Astrocyte of the hippocampus (primary cell): ENCODE measurements at regions not wholly inside any gene's neighbourhood (a gene's known extent, or its start where the extent isn't known, plus 50 kb on each side); places are given as distances from the start of the nearest gene placed in this dataset.
"Not testable (repeated sequence)": the region's sequence is repeated elsewhere in the genome, so short reads cannot be mapped to it uniquely, and the experiment has no call there.

Experiments used
- DNase-seq: peaks from one replicate; pipeline ENCODE4 v3.0.0; 2011; ENCODE audit warnings: low read depth, low spot score

DNA sequence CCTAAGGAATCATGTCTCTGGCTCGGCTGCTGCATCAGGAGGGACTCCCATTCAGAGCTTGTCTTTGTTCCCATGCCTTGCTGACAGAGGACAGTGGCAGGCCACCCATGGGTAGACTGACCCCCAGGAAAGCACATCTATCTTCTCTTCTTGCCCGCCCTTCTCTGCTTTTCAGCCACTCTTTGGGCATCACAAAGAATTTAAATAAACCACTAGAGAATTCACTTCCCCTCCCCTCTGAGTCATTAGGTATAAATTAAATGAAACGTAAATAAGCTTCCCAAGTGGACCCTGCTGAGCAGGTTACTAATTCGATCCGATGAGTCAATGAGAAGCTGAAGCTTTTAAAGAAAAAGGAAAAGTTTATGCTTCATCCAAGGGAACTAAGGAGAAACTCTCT is 97.0 kb downstream of the DRD1 start:
- peak; percentile 76 for DNase-seq

GRCh38 chr5:175344331-175345195 is 99.4 kb downstream of the DRD1 start:
- peak; percentile 78 for DNase-seq

GRCh38 chr5:175343308-175343707 is 100.7 kb downstream of the DRD1 start:
- DNase-seq: peak; percentile 63

GRCh38 chr5:175340180-175340579 is 103.8 kb downstream of the DRD1 start:
- DNase-seq: no peak

DNA sequence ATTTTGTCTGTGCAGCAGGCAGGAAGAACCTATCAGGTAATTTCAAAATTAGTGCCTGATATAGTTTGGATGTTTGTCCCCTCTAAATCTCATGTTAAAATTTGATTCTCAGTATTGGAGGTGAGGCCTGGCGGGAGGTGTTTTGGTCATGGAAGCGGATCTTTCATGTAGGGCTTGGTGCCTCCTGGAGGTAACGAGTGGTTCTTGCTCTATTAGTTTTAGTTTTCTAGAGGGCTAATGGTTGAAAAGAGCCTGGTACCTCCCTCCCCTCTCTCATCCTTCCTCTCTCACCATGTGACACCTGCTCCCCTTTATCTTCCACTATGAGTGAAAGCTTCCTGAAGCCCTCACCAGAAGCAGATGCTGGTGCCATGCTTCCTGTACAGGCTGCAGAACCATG is 106.3 kb downstream of the DRD1 start:
- no peak for DNase-seq

DNA sequence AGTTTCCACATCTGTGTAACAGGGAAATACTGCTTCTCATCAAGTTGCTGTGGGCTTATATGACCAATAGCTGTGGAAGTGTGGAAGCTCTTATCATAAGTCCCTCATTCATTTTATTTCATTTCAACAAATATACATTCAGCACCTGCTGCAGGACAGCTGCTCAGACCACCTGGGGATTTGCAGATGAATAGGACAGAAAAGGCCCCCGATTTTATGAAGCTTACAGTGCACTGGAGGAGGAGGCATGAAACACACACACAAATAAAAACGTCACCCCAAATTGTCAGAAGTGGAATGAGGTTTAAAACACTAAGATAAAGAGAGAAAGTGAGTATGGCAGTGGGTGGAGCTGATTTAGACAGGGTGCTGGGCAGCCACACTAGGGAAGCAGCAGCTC is 107.2 kb downstream of the DRD1 start:
- no peak for DNase-seq

DNA sequence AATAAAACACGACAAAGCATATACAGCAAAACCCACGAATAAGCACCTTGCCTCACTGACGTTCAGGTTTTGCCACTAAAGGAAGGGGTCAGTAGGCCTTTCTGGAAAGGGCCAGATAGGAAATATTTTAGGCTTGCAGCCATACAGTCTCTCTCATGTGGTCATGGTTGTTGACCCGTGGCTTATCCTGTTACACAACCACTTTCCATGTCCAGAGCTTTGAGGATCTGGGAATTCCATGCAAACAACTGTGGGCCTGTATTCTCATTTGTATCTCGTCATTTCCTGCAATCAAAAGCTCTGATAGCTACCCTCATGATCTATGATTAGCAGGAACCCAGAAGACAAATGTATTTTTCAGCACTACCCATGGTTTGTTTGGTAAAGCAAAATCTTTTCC is 108.3 kb downstream of the DRD1 start:
- DNase-seq: no peak

- not testable (repeated sequence) for DNase-seq
Observed at GRCh38 chr5:175331173-175332036, 112.6 kb downstream of the DRD1 start.

GRCh38 chr5:175329976-175330375 is 114.0 kb downstream of the DRD1 start:
- no peak for DNase-seq

- DNase-seq: no peak
Observed at GRCh38 chr5:175328687-175329086, 115.3 kb downstream of the DRD1 start.

DNA sequence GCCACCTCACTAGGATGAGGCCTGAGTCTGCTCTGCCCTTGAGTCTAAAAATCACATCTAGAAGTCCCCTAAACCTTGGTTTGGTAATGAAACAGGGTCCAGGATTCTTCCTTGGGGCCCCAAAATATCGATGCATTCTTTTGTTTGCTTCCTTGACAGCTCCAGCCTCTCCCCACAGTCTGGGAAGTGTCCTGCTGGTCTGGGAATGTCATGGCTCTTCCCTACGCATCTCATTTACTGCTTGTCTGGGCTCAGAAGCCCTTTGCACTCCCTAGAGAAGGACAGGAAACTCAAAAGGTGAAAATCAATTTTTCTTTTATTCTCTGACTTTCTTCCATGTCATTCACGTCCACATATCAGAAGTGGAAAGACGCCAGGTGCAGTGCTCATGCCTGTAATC is 115.8 kb downstream of the DRD1 start:
- DNase-seq: no peak

DNA sequence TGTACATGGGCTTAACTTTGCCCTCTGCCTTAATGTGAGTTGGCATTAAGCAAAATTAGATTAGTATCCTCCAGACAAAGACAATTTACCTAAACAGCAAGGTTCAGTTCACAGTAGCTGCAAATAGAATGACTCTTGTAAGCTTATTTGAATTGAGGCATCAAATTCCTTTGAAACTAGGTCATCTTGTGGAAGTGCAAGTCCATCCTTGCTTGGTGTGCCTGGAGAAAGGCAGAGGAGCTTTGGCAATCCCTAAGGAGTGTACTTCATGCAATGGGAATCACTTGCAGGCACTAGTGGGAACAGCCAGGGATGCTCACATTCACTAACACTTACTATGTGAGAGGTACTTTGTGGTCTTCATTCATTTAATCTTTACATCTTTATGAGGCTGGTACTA is 118.3 kb downstream of the DRD1 start:
- DNase-seq: peak; percentile 29

DNA sequence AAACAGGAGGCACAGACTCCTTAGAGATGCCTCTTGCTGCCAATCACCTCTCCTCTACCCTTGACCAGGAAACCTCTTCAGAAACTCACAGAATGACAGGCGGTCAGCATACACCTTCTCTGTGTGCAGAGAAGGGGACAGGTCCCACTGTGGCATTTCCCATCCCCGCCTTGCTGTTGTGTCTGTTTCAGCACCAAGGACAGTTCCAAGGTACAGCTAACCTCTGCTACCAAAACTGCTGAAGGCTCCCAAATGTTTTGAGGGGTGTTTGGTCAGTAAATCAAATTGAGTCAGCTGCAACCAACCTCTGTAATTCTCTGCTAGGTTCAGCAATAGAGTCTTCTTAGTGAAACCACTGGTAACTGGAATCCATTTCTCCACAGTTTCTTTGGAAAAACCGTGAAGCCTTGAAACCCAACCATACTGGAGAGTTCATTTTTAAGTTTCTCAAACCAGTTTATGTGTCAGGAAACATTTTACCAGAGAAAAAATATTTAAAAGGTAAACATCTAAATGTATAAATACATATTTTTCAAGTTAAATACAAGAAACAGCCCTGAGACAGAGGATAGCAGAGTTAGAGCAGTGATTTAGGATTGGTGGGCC is 122.0 kb downstream of the DRD1 start:
- peak; percentile 79 for DNase-seq

DNA sequence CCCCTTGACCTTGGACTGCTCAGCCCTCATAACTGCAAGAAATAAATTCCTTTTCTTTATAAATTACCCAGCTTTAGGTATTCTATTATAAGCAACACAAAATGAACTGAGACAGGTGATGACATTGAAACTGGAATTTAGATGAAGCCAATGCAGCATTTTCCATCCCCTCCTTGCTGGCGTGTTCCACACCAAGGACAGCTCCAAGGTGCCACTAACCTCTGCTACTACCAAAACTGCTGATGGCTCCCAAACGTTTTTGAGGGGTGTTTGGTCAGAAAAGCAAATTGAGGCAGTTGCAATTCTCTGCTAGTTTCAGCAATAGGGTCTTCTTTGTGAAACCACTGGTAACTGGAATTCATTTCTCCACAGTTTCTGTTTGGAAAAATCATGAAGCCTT is 124.8 kb downstream of the DRD1 start:
- no peak for DNase-seq

DNA sequence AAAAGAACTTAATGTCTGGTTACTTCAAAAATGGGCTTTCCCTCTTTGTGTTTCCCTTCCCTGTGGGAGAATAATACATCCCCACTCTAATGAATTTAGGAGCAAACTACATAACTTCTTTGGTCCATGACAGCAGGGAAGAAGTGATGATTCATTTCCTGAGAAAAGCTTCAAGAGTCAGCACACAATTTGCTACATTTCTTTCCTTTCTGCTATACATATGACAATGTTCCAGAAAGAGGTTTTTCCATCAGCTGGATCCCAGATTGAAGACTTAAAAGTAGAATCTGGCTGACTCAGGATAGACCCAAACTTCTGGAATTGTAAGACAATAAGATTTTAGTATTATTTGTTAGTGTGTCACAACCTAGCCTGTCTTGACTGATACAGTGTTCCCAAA is 126.1 kb downstream of the DRD1 start:
- no peak for DNase-seq

DNA sequence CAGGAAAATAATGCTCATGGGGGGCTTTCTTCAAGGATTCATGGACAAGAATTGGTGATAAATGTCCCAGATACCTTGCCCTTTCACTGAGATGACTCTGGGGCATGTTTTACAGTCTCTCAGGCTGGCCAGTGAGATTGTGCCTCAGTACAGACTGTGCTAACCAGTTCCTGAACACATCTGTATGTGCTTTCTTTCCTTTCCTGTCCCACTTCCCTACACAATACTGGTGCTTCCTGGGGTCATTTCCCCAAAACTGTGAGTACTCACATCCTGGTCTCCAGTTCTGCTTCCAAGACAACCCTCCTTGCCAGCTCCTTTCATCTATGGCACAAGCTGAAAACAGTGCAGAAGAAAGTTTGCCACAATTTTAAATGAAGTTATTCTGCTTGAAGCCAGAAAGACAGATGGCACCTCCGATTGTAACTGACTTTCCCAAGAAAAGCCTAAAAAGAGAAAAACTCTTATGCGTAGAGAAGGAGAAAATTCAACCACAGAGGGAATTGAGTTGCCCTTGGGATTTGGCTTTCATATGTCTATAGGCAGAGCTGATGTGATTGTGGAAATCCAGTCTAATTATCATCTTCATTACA is 134.7 kb downstream of the DRD1 start:
- no peak for DNase-seq

DNA sequence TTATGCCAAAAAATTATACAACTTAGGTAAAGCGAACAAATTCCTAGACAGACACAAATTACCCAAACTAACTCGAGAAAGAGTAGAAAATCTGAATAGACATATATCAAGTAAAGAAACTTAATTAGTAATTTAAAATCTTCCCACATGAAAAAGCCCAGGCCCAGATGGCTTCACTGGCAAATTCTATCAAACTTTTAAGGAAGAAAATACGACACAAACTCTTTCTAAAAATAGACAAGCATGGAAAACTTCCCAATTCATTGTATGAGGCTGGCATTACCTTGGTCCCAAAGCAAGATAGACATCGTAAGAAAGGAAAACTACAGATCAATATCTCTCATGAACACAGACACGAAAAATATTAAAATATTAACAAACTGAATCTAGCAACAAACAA is 135.3 kb downstream of the DRD1 start:
- no peak for DNase-seq

- no peak for DNase-seq
Observed at GRCh38 chr5:175306381-175306780, 137.6 kb downstream of the DRD1 start.

DNA sequence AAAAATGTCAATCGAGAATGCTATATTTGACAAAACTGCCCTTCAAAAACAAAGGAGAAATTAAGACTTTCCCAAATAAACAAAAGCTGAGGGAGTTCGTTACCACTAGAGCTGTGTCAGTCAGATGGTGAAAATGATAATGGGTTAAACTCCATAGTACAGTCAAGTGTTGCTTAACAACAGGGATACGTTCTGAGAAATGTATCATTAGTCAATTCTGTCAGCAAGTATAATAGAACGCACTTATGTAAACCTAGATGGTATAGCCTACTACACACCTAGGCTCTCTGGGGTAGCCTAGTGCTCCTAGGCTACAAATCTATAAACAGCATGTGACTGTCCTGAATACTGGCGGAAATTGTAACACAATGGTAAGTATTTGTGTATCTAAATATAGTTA is 138.7 kb downstream of the DRD1 start:
- no peak for DNase-seq

- DNase-seq: no peak
Observed at GRCh38 chr5:175290379-175290778, 153.6 kb downstream of the DRD1 start.

GRCh38 chr5:175288048-175288621 is 155.8 kb downstream of the DRD1 start:
- DNase-seq: peak; percentile 82

DNA sequence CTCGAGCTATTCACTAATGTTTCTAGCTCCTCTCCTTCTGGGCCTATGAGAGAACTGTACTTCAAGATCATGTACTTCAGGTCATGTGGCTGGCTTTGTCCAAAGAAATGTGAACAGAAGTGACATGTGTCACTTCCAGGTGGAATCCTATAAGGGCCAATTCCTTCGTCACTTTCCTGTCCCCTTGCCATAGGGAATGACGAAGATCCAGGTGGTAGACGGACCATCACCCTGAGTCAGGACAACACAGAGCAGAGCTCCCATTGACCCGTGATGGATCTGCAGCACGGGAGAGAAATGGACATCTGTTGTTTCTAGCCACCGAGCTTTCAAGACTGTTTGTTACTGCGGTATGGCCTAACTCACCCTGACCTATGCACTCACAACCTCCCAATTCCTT is 157.0 kb downstream of the DRD1 start:
- DNase-seq: no peak
